Esophagus (tissue), 2 donors: ENCODE measurements at regions not wholly inside any gene's neighbourhood (a gene's known extent, or its start where the extent isn't known, plus 50 kb on each side); places are given as distances from the start of the nearest gene placed in this dataset.

Experiments
- H3K27ac ChIP-seq, 2 donors: one replicate each; pipeline ENCODE4 v1.5.1; 2013; ENCODE audit warnings: low read depth in 2 of 2, mild to moderate bottlenecking in 2 of 2, inconsistent platforms in 1 of 2, low read length in 1 of 2, moderate library complexity in 1 of 2
- H3K27me3 ChIP-seq, 2 donors: one replicate each; pipeline ENCODE4 v1.6.1; 2013; ENCODE audit warnings: low read length in 2 of 2, control low read depth in 1 of 2, mild to moderate bottlenecking in 1 of 2; ENCODE audit not compliant: insufficient read depth in 2 of 2, control insufficient read depth in 1 of 2
- H3K36me3 ChIP-seq, 2 donors: one replicate each; pipeline ENCODE4 v1.6.1; 2013; ENCODE audit warnings: low read length in 1 of 2; ENCODE audit not compliant: control insufficient read depth in 2 of 2, insufficient read depth in 2 of 2
- H3K4me1 ChIP-seq, 2 donors: one replicate each; pipeline ENCODE4 v1.6.1; 2013; ENCODE audit warnings: low read length in 1 of 2; ENCODE audit not compliant: control insufficient read depth in 2 of 2, insufficient read depth in 2 of 2
- H3K4me3 ChIP-seq, 2 donors: one replicate each; pipeline ENCODE4 v1.5.1; 2013; ENCODE audit warnings: low read length in 2 of 2, mild to moderate bottlenecking in 2 of 2, low read depth in 1 of 2, moderate library complexity in 1 of 2
- H3K9me3 ChIP-seq, 2 donors: one replicate each; pipeline ENCODE4 v1.6.1; 2013; ENCODE audit warnings: mild to moderate bottlenecking in 2 of 2, low read depth in 1 of 2, low read length in 1 of 2, moderate library complexity in 1 of 2; ENCODE audit not compliant: control insufficient read depth in 2 of 2, insufficient read depth in 1 of 2
- WGBS, 2 donors: extraction: QIAGEN DNeasy Blood & Tissue Kit; methylation state at CpG; one replicate each; pipeline ENCODE4 v1.1.7; 2013; 5-methylcytosine and 5-hydroxymethylcytosine counted together
- donor health status: healthy with polysubstance abuse.
- donor health status: Bipolar disorder and iron deficiency.

DNA sequence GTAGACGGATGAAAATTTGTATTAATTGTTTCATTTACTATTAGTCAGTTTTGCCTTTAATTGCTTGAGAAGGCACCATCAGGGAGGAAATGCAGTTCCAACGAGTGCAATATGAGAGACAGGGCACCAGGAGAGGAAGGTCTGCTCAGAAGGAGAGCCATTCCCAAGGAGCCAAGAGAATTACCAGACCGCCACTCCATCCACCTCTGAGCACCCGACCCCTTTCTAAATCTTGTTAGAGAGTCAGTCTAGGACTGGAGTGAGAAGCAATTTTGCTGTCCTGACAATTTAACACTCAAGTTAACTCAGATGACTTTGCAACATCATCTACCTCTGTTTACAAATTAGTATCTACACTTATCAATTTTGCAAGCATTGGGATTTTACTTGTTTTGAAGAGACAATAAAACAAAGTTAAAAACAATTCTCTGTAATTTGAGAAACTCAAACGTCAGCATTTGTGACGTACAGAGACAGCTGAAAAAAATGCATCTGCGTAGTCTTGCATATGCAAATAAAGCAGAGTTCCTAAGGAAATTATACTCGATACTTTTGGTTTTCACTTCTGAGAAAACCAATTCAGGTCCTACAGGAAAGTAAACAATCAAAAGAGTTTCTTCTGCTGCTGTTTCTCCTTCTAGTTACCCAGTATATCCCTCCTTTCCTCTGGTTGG is 1704.7 kb upstream of the TENM3 start:
- 60 to 61% methylated on average over 8 of the region's 8 CpGs for WGBS, 2 donors
- Histone ChIP-seq H3K4me1 (no peaks in the 10 kb centered on the region), H3K9me3 (no peaks in the 10 kb centered on the region), H3K4me3 (no peak overlapping the region), H3K36me3 (no peaks in the 10 kb centered on the region), H3K27me3 (no peaks in the 10 kb centered on the region), H3K27ac (no peak overlapping the region)

DNA sequence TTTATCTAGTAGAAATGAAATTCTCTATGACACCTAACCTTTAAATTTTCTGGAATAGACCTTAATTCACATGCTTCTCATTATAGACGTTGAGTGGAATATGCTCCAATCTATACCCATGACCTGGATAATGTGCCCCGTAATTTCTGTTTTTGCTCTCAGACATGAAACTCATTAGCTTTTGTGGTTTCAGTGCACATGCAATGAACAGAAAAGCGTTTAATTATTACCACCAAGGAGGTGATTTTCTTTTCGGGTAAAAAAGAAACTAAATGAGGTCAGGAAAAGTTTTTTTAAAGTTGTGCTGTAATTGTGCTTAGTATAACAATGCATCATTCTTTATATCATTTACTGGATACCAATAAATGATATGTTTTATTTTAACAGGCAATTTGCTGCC is 1703.9 kb upstream of the TENM3 start:
- no peaks in the 10 kb centered on the region for H3K4me1 ChIP-seq
- no peak overlapping the region for H3K27ac ChIP-seq
- H3K4me3 ChIP-seq: no peak overlapping the region
- 75 to 76% methylated on average over 4 of the region's 4 CpGs for whole genome bisulfite sequencing, 2 donors
- no peaks in the 10 kb centered on the region for H3K9me3 ChIP-seq
- no peaks in the 10 kb centered on the region for H3K27me3 ChIP-seq
- H3K36me3 ChIP-seq: no peaks in the 10 kb centered on the region

DNA sequence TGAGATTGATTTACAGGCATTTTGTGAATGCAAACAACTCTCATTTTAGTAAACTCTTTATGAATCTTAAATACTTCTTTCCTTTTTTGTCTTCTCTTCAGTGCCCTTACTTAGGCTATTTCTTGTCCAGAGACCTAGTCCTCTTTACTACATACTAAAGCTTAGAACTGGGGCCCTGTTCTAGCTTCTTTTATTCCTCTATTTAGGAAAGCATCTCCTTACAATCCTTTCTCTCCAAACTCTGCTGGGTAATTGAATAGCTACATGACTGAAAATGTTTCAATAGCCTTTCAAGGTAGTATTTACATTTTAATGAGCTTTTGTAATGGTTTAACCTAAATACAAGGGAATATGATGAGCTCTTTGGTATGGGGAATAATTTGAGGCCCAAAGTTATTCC is 1701.5 kb upstream of the TENM3 start:
- Histone ChIP-seq H3K27me3 (no peaks in the 10 kb centered on the region), H3K9me3 (no peaks in the 10 kb centered on the region), H3K36me3 (no peaks in the 10 kb centered on the region), H3K4me3 (no peak overlapping the region), H3K27ac (no peak overlapping the region), H3K4me1 (no peaks in the 10 kb centered on the region)

GRCh38 chr4:180542445-180543100 is 1700.6 kb upstream of the TENM3 start:
- H3K27me3 ChIP-seq: no peaks in the 10 kb centered on the region
- no peaks in the 10 kb centered on the region for H3K9me3 ChIP-seq
- no peaks in the 10 kb centered on the region for H3K4me1 ChIP-seq
- no peaks in the 10 kb centered on the region for H3K36me3 ChIP-seq
- 35 to 40% methylated on average over 5 of the region's 5 CpGs for WGBS, 2 donors
- H3K27ac ChIP-seq: no peak overlapping the region
- no peak overlapping the region for H3K4me3 ChIP-seq

DNA sequence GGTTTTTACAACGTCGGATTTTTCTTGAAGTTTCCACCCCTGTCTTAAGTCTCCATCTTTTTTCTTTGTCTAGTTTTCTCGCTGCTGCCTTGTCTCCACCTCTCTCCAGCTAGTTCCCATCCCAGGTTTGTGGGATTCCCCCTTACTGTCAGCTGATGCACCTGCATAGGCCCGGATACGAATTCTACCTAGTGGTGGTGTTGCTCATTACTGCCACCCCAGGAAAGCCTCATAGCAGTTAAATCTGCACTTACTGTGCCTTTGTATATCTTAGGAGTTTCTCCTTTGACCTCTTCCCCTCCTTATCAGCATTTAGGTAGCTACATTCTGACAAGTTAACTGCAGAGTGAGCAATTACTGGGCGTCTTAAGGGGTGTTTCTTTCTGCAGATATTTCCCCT is 1693.1 kb upstream of the TENM3 start:
- Histone ChIP-seq H3K4me3 (no peak overlapping the region), H3K4me1 (no peaks in the 10 kb centered on the region), H3K36me3 (no peaks in the 10 kb centered on the region), H3K27ac (no peak overlapping the region), H3K27me3 (no peaks in the 10 kb centered on the region), H3K9me3 (no peaks in the 10 kb centered on the region)
- 51 to 84% methylated on average over 6 of the region's 6 CpGs for WGBS, 2 donors

DNA sequence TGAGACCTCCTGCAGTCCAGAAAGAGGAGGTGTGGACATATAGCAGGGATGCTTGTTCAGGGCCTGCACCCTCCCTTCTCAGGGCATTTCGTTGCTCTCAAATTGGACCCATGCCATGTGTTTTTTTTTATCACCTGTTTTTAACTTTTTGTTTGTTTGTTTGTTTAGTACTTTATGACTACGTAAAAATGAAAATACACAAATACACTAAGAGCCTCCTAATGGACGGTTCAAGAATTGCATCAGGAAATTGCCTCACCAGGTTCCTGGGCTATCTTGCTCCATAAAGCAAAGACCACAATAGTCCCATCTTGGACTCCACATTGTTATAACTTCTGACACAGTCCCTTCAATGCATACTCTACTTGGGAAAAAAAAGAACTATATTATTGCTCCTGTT is 1685.9 kb upstream of the TENM3 start:
- no peaks in the 10 kb centered on the region for H3K36me3 ChIP-seq
- no peaks in the 10 kb centered on the region for H3K27me3 ChIP-seq
- no peaks in the 10 kb centered on the region for H3K4me1 ChIP-seq
- H3K9me3 ChIP-seq: no peaks in the 10 kb centered on the region
- H3K4me3 ChIP-seq: no peak overlapping the region
- WGBS, 2 donors: 67 to 71% methylated on average over 3 of the region's 3 CpGs
- no peak overlapping the region for H3K27ac ChIP-seq

DNA sequence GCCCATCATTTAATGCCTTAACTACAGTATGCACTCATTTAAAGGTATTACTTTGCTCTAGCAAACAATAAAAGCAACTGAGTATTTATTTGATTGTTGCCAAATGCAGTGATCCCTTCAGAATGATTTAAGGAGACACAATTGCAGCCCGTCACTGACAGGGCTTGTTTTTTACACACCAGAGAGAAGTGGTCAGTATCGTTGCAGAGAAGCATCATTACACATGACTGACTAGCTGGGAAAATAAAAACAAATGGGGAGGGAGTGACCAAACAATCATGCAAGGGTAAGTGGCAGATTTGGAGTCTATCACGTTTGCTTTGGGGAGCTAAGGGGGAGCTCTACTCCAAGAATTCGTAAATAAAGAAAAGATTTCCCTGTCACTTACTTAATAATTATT is 1685.3 kb upstream of the TENM3 start:
- no peaks in the 10 kb centered on the region for H3K4me1 ChIP-seq
- H3K36me3 ChIP-seq: no peaks in the 10 kb centered on the region
- H3K4me3 ChIP-seq: no peak overlapping the region
- H3K27me3 ChIP-seq: no peaks in the 10 kb centered on the region
- 59% methylated on average over 4 of the region's 4 CpGs for WGBS, 2 donors
- no peaks in the 10 kb centered on the region for H3K9me3 ChIP-seq
- H3K27ac ChIP-seq: no peak overlapping the region

- Histone ChIP-seq H3K36me3 (no peaks in the 10 kb centered on the region), H3K27ac (no peak overlapping the region), H3K4me1 (no peaks in the 10 kb centered on the region), H3K27me3 (no peaks in the 10 kb centered on the region), H3K9me3 (no peaks in the 10 kb centered on the region), H3K4me3 (no peak overlapping the region)
- 64 to 66% methylated on average over 7 of the region's 7 CpGs for WGBS, 2 donors
Observed at GRCh38 chr4:180558427-180558826, 1684.8 kb upstream of the TENM3 start.

DNA sequence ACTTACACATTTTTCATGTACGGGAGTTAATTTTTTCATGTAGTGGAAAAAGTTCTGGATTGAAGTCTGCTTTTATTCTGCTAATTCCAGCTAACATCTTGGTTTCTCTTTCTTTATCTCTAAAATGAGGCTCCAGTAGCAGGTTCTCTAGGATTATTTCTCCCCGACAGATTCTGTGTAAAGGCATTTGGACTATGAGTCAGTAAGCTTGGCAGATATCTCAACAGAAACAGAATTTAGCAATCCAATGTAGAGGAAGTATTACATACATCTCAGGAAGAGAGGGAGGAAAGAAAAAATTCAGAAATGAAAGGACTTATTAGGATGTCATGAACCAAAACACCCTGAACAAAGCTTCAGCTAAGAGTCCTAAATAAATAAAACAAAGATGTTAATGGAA is 1682.3 kb upstream of the TENM3 start:
- no peak overlapping the region for H3K27ac ChIP-seq
- H3K9me3 ChIP-seq: peaks cover 0 to 4% of the 10 kb centered on the region in 2 donors
- WGBS, 2 donors: 43 to 54% methylated on average over 2 of the region's 2 CpGs
- H3K27me3 ChIP-seq: no peaks in the 10 kb centered on the region
- no peaks in the 10 kb centered on the region for H3K4me1 ChIP-seq
- no peak overlapping the region for H3K4me3 ChIP-seq
- H3K36me3 ChIP-seq: no peaks in the 10 kb centered on the region

DNA sequence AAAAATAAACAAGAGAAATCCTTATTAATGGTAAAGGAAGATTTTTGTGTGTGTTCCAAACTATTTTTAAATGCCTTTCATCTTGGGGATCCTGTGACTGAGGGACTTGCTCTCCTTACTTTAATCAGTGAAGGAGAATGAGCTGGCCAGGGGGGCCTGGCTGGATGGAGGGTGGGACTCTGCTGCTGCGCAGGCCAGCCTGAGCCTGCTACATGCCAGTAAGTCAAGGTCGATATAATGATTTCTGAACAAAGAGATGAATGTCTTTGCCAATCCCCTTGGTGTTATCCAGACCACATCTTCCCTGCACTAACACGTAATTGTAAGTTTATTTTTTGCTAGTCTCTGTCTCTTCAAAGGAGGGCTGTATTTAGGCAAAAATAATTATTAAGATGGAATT is 1679.2 kb upstream of the TENM3 start:
- H3K4me3 ChIP-seq: no peak overlapping the region
- H3K27me3 ChIP-seq: no peaks in the 10 kb centered on the region
- H3K9me3 ChIP-seq: peaks cover 2 to 15% of the 10 kb centered on the region in 2 donors
- WGBS, 2 donors: 27 to 51% methylated on average over 3 of the region's 3 CpGs
- H3K4me1 ChIP-seq: no peaks in the 10 kb centered on the region
- no peak overlapping the region for H3K27ac ChIP-seq
- H3K36me3 ChIP-seq: no peaks in the 10 kb centered on the region
